ENCODE measurements at regions not wholly inside any gene's neighbourhood (a gene's known extent, or its start where the extent isn't known, plus 50 kb on each side); places are given as distances from the start of the nearest gene placed in this dataset.
"Not testable (repeated sequence)": the region's sequence is repeated elsewhere in the genome, so short reads cannot be mapped to it uniquely, and the experiment has no call there.

GRCh38 chr2:21836261-21836660 is 712.5 kb downstream of the TDRD15 start:
- no peak overlapping the region for H3K27ac ChIP-seq
- no peaks in the 10 kb centered on the region for H3K36me3 ChIP-seq (ENCODE audit: control insufficient read depth, insufficient read depth, low read length)
- no peak overlapping the region for H3K4me2 ChIP-seq (ENCODE audit: low read length)
- H3K4me1 ChIP-seq, result no peaks in the 10 kb centered on the region
- no peak overlapping the region for H2AFZ ChIP-seq
- H3K27me3 ChIP-seq (ENCODE audit: control insufficient read depth, insufficient read depth, low read length), result no peaks in the 10 kb centered on the region
- TF ChIP-seq CTCF (IDR thresholded peaks at IDR 0.05), result no peak
- no peaks in the 10 kb centered on the region for H3K9me3 ChIP-seq (ENCODE audit: control insufficient read depth, low read length)
- no peak overlapping the region for H3K9ac ChIP-seq
- no peaks in the 10 kb centered on the region for H3K79me2 ChIP-seq
- no peak overlapping the region for H3K4me3 ChIP-seq (ENCODE audit: low read depth, low read length)

- no peaks in the 10 kb centered on the region for H3K79me2 ChIP-seq
- no peaks in the 10 kb centered on the region for H3K27me3 ChIP-seq (ENCODE audit: control insufficient read depth, insufficient read depth, low read length)
- no peak overlapping the region for H3K27ac ChIP-seq
- no peak overlapping the region for H3K4me2 ChIP-seq (ENCODE audit: low read length)
- H3K9me3 ChIP-seq (ENCODE audit: control insufficient read depth, low read length), result no peaks in the 10 kb centered on the region
- no peaks in the 10 kb centered on the region for H3K4me1 ChIP-seq
- no peaks in the 10 kb centered on the region for H3K36me3 ChIP-seq (ENCODE audit: control insufficient read depth, insufficient read depth, low read length)
- no peak overlapping the region for H3K4me3 ChIP-seq (ENCODE audit: low read depth, low read length)
- no peak for TF ChIP-seq CTCF (IDR thresholded peaks at IDR 0.05)
- no peak overlapping the region for H2AFZ ChIP-seq
- H3K9ac ChIP-seq, result no peak overlapping the region
Measured at GRCh38 chr2:21836719-21837118, 713.0 kb downstream of the TDRD15 start.

- no peaks in the 10 kb centered on the region for H3K79me2 ChIP-seq
- H3K4me3 ChIP-seq (ENCODE audit: low read depth, low read length), result no peak overlapping the region
- H3K27ac ChIP-seq, result no peak overlapping the region
- H3K9ac ChIP-seq, result no peak overlapping the region
- TF ChIP-seq CTCF (IDR thresholded peaks at IDR 0.05), result no peak
- no peaks in the 10 kb centered on the region for H3K4me1 ChIP-seq
- no peak overlapping the region for H3K4me2 ChIP-seq (ENCODE audit: low read length)
- H2AFZ ChIP-seq, result no peak overlapping the region
- H3K9me3 ChIP-seq (ENCODE audit: control insufficient read depth, low read length), result no peaks in the 10 kb centered on the region
- H3K27me3 ChIP-seq (ENCODE audit: control insufficient read depth, insufficient read depth, low read length), result no peaks in the 10 kb centered on the region
- no peaks in the 10 kb centered on the region for H3K36me3 ChIP-seq (ENCODE audit: control insufficient read depth, insufficient read depth, low read length)
Measured at GRCh38 chr2:21837168-21837960, 713.6 kb downstream of the TDRD15 start.

GRCh38 chr2:21841341-21841740 is 717.6 kb downstream of the TDRD15 start:
- Histone ChIP-seq H3K9me3 (ENCODE audit: control insufficient read depth, low read length) (no peaks in the 10 kb centered on the region), H3K79me2 (no peaks in the 10 kb centered on the region), H2AFZ (no peak overlapping the region), H3K4me1 (no peaks in the 10 kb centered on the region), H3K27ac (no peak overlapping the region), H3K9ac (no peak overlapping the region), H3K36me3 (ENCODE audit: control insufficient read depth, insufficient read depth, low read length) (no peaks in the 10 kb centered on the region), H3K27me3 (ENCODE audit: control insufficient read depth, insufficient read depth, low read length) (no peaks in the 10 kb centered on the region), H3K4me3 (ENCODE audit: low read depth, low read length) (no peak overlapping the region), H3K4me2 (ENCODE audit: low read length) (no peak overlapping the region)
- TF ChIP-seq CTCF (IDR thresholded peaks at IDR 0.05), result no peak

GRCh38 chr2:21850367-21850766 is 726.6 kb downstream of the TDRD15 start:
- H3K4me3 ChIP-seq (ENCODE audit: low read depth, low read length); H3K27ac ChIP-seq; H3K27me3 ChIP-seq (ENCODE audit: control insufficient read depth, insufficient read depth, low read length); H3K79me2 ChIP-seq; H3K4me1 ChIP-seq; H3K36me3 ChIP-seq (ENCODE audit: control insufficient read depth, insufficient read depth, low read length); H2AFZ ChIP-seq; H3K9me3 ChIP-seq (ENCODE audit: control insufficient read depth, low read length); H3K9ac ChIP-seq; H3K4me2 ChIP-seq (ENCODE audit: low read length): not testable (repeated sequence)

Measured in parathyroid adenoma (tissue), 2 donors.